ENCODE measurements at regions not wholly inside any gene's neighbourhood (a gene's known extent, or its start where the extent isn't known, plus 50 kb on each side); places are given as distances from the start of the nearest gene placed in this dataset.
"Not testable (repeated sequence)": the region's sequence is repeated elsewhere in the genome, so short reads cannot be mapped to it uniquely, and the experiment has no call there.

- Histone ChIP-seq H3K4me3 (ENCODE audit: extremely low read depth, insufficient read depth, low read length, poor library complexity, severe bottlenecking) (no peak overlapping the region), H3K4me1 (ENCODE audit: control insufficient read depth, insufficient read depth, low read length, poor library complexity, severe bottlenecking) (no peaks in the 10 kb centered on the region), H3K36me3 (ENCODE audit: control insufficient read depth, insufficient read depth, low read length) (no peaks in the 10 kb centered on the region), H3K9me3 (ENCODE audit: control insufficient read depth, low read length) (no peaks in the 10 kb centered on the region), H3K27ac (ENCODE audit: low read depth, low read length, severe bottlenecking) (no peak overlapping the region)
- WGBS, 2 experiments (ENCODE audit: insufficient coverage in 2 of 2), result no CpG with 5 or more reads among the region's 1 CpG
Observed at GRCh38 chr1:157460381-157460780, 91.9 kb downstream of the FCRL5 start.

- 86% methylated on average over 1 of the region's 3 CpGs; no CpG with 5 or more reads in 1 of the 2 experiments for WGBS, 2 experiments (ENCODE audit: insufficient coverage in 2 of 2)
- Histone ChIP-seq H3K4me1 (ENCODE audit: control insufficient read depth, insufficient read depth, low read length, poor library complexity, severe bottlenecking) (no peaks in the 10 kb centered on the region), H3K4me3 (ENCODE audit: extremely low read depth, insufficient read depth, low read length, poor library complexity, severe bottlenecking) (no peak overlapping the region), H3K36me3 (ENCODE audit: control insufficient read depth, insufficient read depth, low read length) (no peaks in the 10 kb centered on the region), H3K9me3 (ENCODE audit: control insufficient read depth, low read length) (no peaks in the 10 kb centered on the region), H3K27ac (ENCODE audit: low read depth, low read length, severe bottlenecking) (no peak overlapping the region)
Observed at GRCh38 chr1:157457279-157457678, 95.0 kb downstream of the FCRL5 start.

- no peaks in the 10 kb centered on the region for H3K4me1 ChIP-seq (ENCODE audit: control insufficient read depth, insufficient read depth, low read length, poor library complexity, severe bottlenecking)
- no peak overlapping the region for H3K27ac ChIP-seq (ENCODE audit: low read depth, low read length, severe bottlenecking)
- no peaks in the 10 kb centered on the region for H3K36me3 ChIP-seq (ENCODE audit: control insufficient read depth, insufficient read depth, low read length)
- no CpG with 5 or more reads among the region's 1 CpG for WGBS, 2 experiments (ENCODE audit: insufficient coverage in 2 of 2)
- H3K4me3 ChIP-seq (ENCODE audit: extremely low read depth, insufficient read depth, low read length, poor library complexity, severe bottlenecking), result no peak overlapping the region
- no peaks in the 10 kb centered on the region for H3K9me3 ChIP-seq (ENCODE audit: control insufficient read depth, low read length)
Observed at GRCh38 chr1:157455318-157455717, 97.0 kb downstream of the FCRL5 start.

DNA sequence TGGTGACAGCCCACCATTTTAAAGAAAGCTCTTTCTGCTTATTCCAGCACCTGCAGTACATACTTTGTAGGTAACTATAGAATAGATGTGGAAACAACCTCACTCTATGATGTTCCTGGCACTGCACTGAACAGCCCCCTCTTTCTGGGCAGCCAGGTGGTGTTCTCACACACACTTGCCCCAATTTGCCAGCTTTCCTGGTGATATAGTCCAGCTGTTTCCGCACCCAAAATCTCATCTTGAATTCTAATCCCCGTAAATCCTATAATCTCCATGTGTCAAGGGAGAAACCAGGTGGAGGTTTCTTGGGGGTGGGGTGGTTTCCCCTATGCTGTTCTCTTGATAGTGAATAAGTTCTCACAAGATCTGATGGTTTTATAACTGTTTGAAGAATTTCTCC lies 102.2 kb downstream of the FCRL5 start:
- Histone ChIP-seq H3K36me3 (ENCODE audit: control insufficient read depth, insufficient read depth, low read length) (no peaks in the 10 kb centered on the region), H3K4me3 (ENCODE audit: extremely low read depth, insufficient read depth, low read length, poor library complexity, severe bottlenecking) (no peak overlapping the region), H3K27ac (ENCODE audit: low read depth, low read length, severe bottlenecking) (no peak overlapping the region), H3K9me3 (ENCODE audit: control insufficient read depth, low read length) (no peaks in the 10 kb centered on the region), H3K4me1 (ENCODE audit: control insufficient read depth, insufficient read depth, low read length, poor library complexity, severe bottlenecking) (no peaks in the 10 kb centered on the region)
- no CpG with 5 or more reads among the region's 2 CpGs for WGBS, 2 experiments (ENCODE audit: insufficient coverage in 2 of 2)

DNA sequence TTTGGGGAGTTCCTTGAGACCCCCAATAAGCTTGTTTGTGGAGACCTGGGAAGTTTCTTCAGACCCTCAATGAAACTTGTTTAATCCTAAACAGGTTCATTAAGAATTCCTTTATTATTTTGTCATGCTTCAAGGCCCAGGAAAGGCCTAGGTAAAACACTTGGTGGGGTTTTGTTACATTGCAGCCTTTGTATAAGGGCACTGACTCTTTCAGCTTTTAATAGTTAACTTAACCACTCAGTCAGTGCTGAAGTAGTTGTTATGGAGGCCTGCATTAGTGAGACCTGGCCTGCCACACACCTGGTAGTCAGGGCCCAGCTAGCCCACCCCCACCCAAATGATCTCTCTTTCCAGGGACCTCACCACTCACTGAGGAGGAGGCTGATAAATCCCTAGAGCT lies 103.7 kb downstream of the FCRL5 start:
- Histone ChIP-seq H3K27ac (ENCODE audit: low read depth, low read length, severe bottlenecking) (no peak overlapping the region), H3K9me3 (ENCODE audit: control insufficient read depth, low read length) (no peaks in the 10 kb centered on the region), H3K4me1 (ENCODE audit: control insufficient read depth, insufficient read depth, low read length, poor library complexity, severe bottlenecking) (no peaks in the 10 kb centered on the region), H3K4me3 (ENCODE audit: extremely low read depth, insufficient read depth, low read length, poor library complexity, severe bottlenecking) (no peak overlapping the region), H3K36me3 (ENCODE audit: control insufficient read depth, insufficient read depth, low read length) (no peaks in the 10 kb centered on the region)

GRCh38 chr1:157446356-157446755 lies 106.0 kb downstream of the FCRL5 start:
- not testable (repeated sequence) for H3K4me1 ChIP-seq (ENCODE audit: control insufficient read depth, insufficient read depth, low read length, poor library complexity, severe bottlenecking); H3K9me3 ChIP-seq (ENCODE audit: control insufficient read depth, low read length); H3K36me3 ChIP-seq (ENCODE audit: control insufficient read depth, insufficient read depth, low read length); H3K27ac ChIP-seq (ENCODE audit: low read depth, low read length, severe bottlenecking); H3K4me3 ChIP-seq (ENCODE audit: extremely low read depth, insufficient read depth, low read length, poor library complexity, severe bottlenecking)
- WGBS, 2 experiments (ENCODE audit: insufficient coverage in 2 of 2), result 97% methylated on average over 7 to 17 of the region's 31 CpGs

- H3K27ac ChIP-seq (ENCODE audit: low read depth, low read length, severe bottlenecking); H3K36me3 ChIP-seq (ENCODE audit: control insufficient read depth, insufficient read depth, low read length); H3K4me3 ChIP-seq (ENCODE audit: extremely low read depth, insufficient read depth, low read length, poor library complexity, severe bottlenecking); H3K4me1 ChIP-seq (ENCODE audit: control insufficient read depth, insufficient read depth, low read length, poor library complexity, severe bottlenecking); H3K9me3 ChIP-seq (ENCODE audit: control insufficient read depth, low read length): not testable (repeated sequence)
- 94 to 97% methylated on average over 6 to 10 of the region's 15 CpGs for WGBS, 2 experiments (ENCODE audit: insufficient coverage in 2 of 2)
Observed at GRCh38 chr1:157445616-157446140, 106.6 kb downstream of the FCRL5 start.

DNA sequence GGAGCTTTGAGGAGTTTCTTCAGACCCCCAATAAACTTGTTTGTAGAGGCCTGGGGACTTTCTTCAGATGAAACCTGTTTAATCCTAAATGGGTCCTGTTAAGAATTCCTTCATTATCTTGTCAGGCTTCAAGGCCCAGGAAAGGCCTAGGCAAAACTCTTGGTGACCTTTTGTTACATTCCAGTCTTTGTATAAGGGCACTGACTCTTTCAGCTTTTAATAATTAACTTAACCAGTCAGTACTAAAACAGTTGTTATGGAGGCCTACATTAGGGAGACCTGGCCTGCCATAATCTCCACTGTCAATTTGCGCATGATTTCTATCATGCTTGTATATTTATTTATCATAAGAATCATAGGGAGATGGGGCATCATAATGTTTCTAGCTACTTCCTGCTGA lies 110.2 kb downstream of the FCRL5 start:
- H3K27ac ChIP-seq (ENCODE audit: low read depth, low read length, severe bottlenecking), result peak overlapping the region; percentile 13
- no peaks in the 10 kb centered on the region for H3K36me3 ChIP-seq (ENCODE audit: control insufficient read depth, insufficient read depth, low read length)
- H3K4me3 ChIP-seq (ENCODE audit: extremely low read depth, insufficient read depth, low read length, poor library complexity, severe bottlenecking), result no peak overlapping the region
- WGBS, 2 experiments (ENCODE audit: insufficient coverage in 2 of 2), result no CpG with 5 or more reads among the region's 1 CpG
- no peaks in the 10 kb centered on the region for H3K9me3 ChIP-seq (ENCODE audit: control insufficient read depth, low read length)
- H3K4me1 ChIP-seq (ENCODE audit: control insufficient read depth, insufficient read depth, low read length, poor library complexity, severe bottlenecking), result peaks cover 7% of the 10 kb centered on the region

- Histone ChIP-seq H3K9me3 (ENCODE audit: control insufficient read depth, low read length) (no peaks in the 10 kb centered on the region), H3K4me1 (ENCODE audit: control insufficient read depth, insufficient read depth, low read length, poor library complexity, severe bottlenecking) (peaks cover 7% of the 10 kb centered on the region), H3K4me3 (ENCODE audit: extremely low read depth, insufficient read depth, low read length, poor library complexity, severe bottlenecking) (no peak overlapping the region), H3K36me3 (ENCODE audit: control insufficient read depth, insufficient read depth, low read length) (no peaks in the 10 kb centered on the region), H3K27ac (ENCODE audit: low read depth, low read length, severe bottlenecking) (no peak overlapping the region)
- 87 to 98% methylated on average over 4 of the region's 5 CpGs for WGBS, 2 experiments (ENCODE audit: insufficient coverage in 2 of 2)
Observed at GRCh38 chr1:157439302-157439954, 112.9 kb downstream of the FCRL5 start.

DNA sequence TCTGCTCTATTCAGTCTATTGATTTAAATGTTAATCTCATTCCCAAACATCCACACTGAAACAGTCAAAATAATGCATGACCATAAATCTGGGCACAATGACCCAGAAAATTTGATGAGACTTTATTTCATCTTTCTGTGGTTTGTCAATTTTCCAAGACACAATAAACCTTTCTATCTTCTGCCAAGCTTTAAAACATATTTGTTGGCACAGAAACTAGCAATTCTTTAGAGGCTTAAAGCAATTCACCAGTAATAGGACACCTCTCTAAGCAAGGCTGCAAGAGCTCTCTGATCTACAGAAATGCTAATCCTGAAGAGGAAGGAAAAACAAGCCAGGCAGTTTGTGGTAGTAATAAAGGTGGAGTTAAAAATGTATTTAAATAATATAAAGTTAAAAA lies 113.7 kb downstream of the FCRL5 start:
- Histone ChIP-seq H3K36me3 (ENCODE audit: control insufficient read depth, insufficient read depth, low read length) (no peaks in the 10 kb centered on the region), H3K4me3 (ENCODE audit: extremely low read depth, insufficient read depth, low read length, poor library complexity, severe bottlenecking) (no peak overlapping the region), H3K9me3 (ENCODE audit: control insufficient read depth, low read length) (no peaks in the 10 kb centered on the region), H3K27ac (ENCODE audit: low read depth, low read length, severe bottlenecking) (no peak overlapping the region), H3K4me1 (ENCODE audit: control insufficient read depth, insufficient read depth, low read length, poor library complexity, severe bottlenecking) (peaks cover 7% of the 10 kb centered on the region)

- Histone ChIP-seq H3K27ac (ENCODE audit: low read depth, low read length, severe bottlenecking) (no peak overlapping the region), H3K9me3 (ENCODE audit: control insufficient read depth, low read length) (no peaks in the 10 kb centered on the region), H3K4me3 (ENCODE audit: extremely low read depth, insufficient read depth, low read length, poor library complexity, severe bottlenecking) (no peak overlapping the region), H3K4me1 (ENCODE audit: control insufficient read depth, insufficient read depth, low read length, poor library complexity, severe bottlenecking) (peaks cover 7% of the 10 kb centered on the region), H3K36me3 (ENCODE audit: control insufficient read depth, insufficient read depth, low read length) (no peaks in the 10 kb centered on the region)
- no CpG with 5 or more reads among the region's 1 CpG for WGBS, 2 experiments (ENCODE audit: insufficient coverage in 2 of 2)
Observed at GRCh38 chr1:157438146-157438545, 114.2 kb downstream of the FCRL5 start.

Measured in mesodermal cell (in vitro differentiated cells).